ENCODE measurements at regions not wholly inside any gene's neighbourhood (a gene's known extent, or its start where the extent isn't known, plus 50 kb on each side); places are given as distances from the start of the nearest gene placed in this dataset.
A peak's percentile ranks its signal among the peaks of the same experiment; 100 is the strongest.
"Not testable (repeated sequence)": the region's sequence is repeated elsewhere in the genome, so short reads cannot be mapped to it uniquely, and the experiment has no call there.

- H3K9me3 ChIP-seq; H3K27me3 ChIP-seq; H3K4me3 ChIP-seq; in situ Hi-C loops (cut with MboI; ENCODE audit: low sequenced_read_pairs in 4 of 4); DNase-seq; H3K4me1 ChIP-seq; intact Hi-C loops (cut with DNase I; ENCODE audit: low total_unique reads); H3K36me3 ChIP-seq; ATAC-seq: not testable (repeated sequence)
- peak overlapping the region in 2 of 4 donors; percentile 29 to 77 for H3K27ac ChIP-seq
Observed at GRCh38 chr1:149635290-149635899, 51.7 kb downstream of the PPIAL4C start.

DNA sequence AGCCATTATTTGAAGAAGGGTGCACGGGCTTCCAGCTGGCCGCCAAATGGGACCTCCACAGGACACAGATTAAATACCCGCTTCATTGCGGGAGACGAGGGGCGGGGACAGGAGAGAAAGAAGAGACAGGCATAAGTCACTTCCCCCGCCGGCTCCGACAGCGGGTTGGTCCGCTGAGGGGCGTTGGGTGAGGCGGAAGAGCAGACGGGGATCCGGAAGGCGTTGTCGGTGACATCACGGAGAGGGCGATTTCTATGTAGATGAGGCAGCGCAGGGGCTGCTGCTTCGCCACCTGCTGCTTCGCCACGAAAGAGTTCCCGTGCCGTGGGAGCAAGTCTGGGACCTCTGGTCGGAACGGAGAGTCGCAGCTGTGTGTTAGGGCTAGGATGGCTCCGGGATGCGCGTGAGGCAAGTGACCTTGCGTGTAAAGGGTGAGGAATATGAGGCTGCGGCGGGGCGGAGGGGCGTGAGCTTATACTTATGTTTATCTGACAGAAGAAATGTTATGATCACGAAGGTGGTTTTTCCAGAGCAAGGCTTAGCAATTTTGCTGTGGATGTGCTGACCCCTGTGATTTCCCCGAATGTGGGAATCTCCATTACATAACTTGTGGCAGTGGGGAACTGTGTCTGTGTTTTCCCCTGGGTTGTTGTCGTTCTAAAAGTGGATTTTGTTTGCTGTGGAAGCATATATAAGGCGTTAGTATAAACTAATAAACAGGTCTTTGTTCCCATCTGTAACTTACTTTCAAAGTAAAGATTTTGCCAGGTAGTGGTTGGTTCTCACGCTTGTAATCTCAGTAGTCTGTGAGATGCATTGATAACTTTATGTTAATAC is 52.9 kb downstream of the PPIAL4C start:
- intact Hi-C loops (cut with DNase I; ENCODE audit: low total_unique reads); in situ Hi-C loops (cut with MboI; ENCODE audit: low sequenced_read_pairs in 4 of 4); H3K27me3 ChIP-seq; H3K9me3 ChIP-seq; H3K4me1 ChIP-seq; H3K36me3 ChIP-seq: not testable (repeated sequence)
- DNase-seq, result peak; percentile 73 to 83
- Histone ChIP-seq H3K27ac (peak overlapping the region; percentile 60 to 77 (median 72)), H3K4me3 (peak overlapping the region; percentile 50 to 61 (median 55))
- ATAC-seq, result peak; percentile 88
- peak in 1 of 2 donors; percentile 9 for TF ChIP-seq POLR2A (IDR thresholded peaks at IDR 0.05)

DNA sequence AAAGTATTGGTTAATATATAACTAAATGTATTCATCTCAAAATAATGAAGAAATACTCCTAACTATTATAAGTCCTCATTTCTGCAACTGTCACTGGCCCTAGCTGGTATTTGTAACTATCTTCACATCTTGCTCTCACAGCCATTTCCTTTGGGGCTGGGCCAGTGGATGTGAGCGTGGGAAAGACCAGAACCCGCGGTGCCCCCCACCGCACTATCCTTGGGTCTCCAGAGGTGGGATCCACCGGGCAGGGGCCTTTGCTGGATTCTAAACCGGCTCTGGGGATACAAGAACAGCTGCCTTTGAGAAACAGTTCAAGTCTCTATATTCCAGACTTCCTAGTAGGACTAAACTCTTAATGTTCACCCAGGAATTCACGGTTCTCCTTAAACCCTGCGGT is 54.8 kb downstream of the PPIAL4C start:
- intact Hi-C loops (cut with DNase I; ENCODE audit: low total_unique reads); H3K4me1 ChIP-seq; H3K27me3 ChIP-seq; H3K27ac ChIP-seq; H3K9me3 ChIP-seq; H3K36me3 ChIP-seq; H3K4me3 ChIP-seq; DNase-seq; in situ Hi-C loops (cut with MboI; ENCODE audit: low sequenced_read_pairs in 4 of 4); ATAC-seq: not testable (repeated sequence)

- H3K27me3 ChIP-seq; intact Hi-C loops (cut with DNase I; ENCODE audit: low total_unique reads); in situ Hi-C loops (cut with MboI; ENCODE audit: low sequenced_read_pairs in 4 of 4); H3K36me3 ChIP-seq; H3K4me3 ChIP-seq; H3K27ac ChIP-seq; ATAC-seq; H3K4me1 ChIP-seq; H3K9me3 ChIP-seq: not testable (repeated sequence)
- peak in 1 of 2 donors; percentile 10 for DNase-seq
Observed at GRCh38 chr1:149638901-149639658, 55.4 kb downstream of the PPIAL4C start.

DNA sequence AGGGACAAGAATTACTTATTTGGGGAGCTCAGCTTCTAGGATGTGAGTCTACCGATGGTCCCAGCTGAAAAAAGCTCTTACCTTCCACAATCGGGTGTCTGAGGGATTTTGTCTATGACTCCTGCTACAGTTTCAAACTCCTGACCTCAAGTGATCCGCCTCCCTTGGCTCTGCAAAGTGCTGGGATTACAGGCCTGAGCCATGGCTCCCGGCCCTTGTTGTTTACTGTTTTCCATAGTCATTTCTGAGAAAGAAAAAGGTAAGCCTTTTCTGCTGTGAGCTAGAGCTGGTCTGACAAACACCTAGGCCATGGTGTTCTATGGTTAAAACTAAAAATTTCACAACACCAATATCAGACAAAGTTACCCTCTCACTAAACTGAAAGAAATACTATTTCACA is 57.5 kb downstream of the PPIAL4C start:
- DNase-seq; H3K27me3 ChIP-seq; H3K9me3 ChIP-seq; H3K4me3 ChIP-seq; H3K27ac ChIP-seq; in situ Hi-C loops (cut with MboI; ENCODE audit: low sequenced_read_pairs in 4 of 4); H3K4me1 ChIP-seq; H3K36me3 ChIP-seq; ATAC-seq; intact Hi-C loops (cut with DNase I; ENCODE audit: low total_unique reads): not testable (repeated sequence)

DNA sequence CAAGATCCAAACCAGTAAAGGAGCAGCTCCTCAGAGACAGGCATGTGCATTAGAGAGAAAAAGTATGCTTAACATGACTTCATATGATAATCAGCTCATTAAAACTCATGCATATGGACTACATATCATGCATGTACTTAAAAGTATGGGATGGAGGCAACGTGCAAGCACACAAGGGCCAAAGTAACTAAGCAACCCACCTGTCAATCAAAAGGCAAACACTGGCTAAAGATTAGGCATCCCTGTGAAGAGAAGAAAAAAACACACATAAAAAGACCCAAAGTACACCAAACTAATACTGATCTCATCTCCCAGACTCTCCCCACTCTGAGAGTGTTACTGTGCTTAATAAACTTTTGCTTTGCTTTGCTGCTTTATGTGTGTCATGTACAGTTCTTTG is 61.2 kb downstream of the PPIAL4C start:
- H3K9me3 ChIP-seq; H3K27me3 ChIP-seq; H3K36me3 ChIP-seq; intact Hi-C loops (cut with DNase I; ENCODE audit: low total_unique reads); H3K4me3 ChIP-seq; ATAC-seq; DNase-seq; H3K4me1 ChIP-seq; H3K27ac ChIP-seq; in situ Hi-C loops (cut with MboI; ENCODE audit: low sequenced_read_pairs in 4 of 4): not testable (repeated sequence)

DNA sequence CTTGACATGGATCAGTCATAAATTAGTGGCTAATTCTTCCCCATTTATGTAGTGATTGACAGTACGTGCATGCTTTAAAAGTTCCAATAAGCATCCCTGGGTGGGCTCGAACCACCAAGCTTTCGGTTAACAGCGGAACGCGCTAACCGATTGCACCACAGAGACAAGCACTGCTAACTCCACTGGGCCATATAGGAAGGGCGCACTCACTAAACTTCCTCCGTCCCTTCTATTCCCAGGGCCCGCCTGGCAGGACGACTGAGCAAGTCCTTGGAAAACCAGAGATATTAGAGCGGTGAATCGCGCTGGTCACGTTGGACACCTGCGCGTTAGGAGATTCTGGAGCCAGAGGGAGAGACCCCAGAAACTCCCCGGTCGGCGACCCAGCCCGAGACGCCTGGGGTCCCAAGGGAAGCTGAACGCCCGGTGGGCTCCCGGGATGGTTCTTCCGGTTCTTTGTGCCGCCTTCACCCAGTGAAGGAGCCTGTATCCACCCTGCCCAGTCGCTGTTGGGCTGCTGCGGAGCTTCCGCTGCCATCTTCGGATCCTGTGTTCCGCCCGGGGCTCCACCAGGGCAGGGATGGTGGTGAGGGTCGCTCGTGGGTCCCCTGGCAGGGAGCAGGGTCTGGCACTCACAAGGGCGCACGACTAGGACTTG is 62.8 kb downstream of the PPIAL4C start:
- H3K36me3 ChIP-seq; ATAC-seq; intact Hi-C loops (cut with DNase I; ENCODE audit: low total_unique reads); H3K4me1 ChIP-seq; DNase-seq; H3K27me3 ChIP-seq; in situ Hi-C loops (cut with MboI; ENCODE audit: low sequenced_read_pairs in 4 of 4); H3K27ac ChIP-seq; H3K9me3 ChIP-seq: not testable (repeated sequence)
- H3K4me3 ChIP-seq, result peak overlapping the region in 1 of 4 donors; percentile 17

- H3K36me3 ChIP-seq; H3K27ac ChIP-seq; H3K9me3 ChIP-seq; DNase-seq; intact Hi-C loops (cut with DNase I; ENCODE audit: low total_unique reads); H3K4me1 ChIP-seq; ATAC-seq; in situ Hi-C loops (cut with MboI; ENCODE audit: low sequenced_read_pairs in 4 of 4); H3K27me3 ChIP-seq: not testable (repeated sequence)
- H3K4me3 ChIP-seq, result peak overlapping the region in 1 of 4 donors; percentile 17
Observed at GRCh38 chr1:149647018-149647373, 63.3 kb downstream of the PPIAL4C start.

DNA sequence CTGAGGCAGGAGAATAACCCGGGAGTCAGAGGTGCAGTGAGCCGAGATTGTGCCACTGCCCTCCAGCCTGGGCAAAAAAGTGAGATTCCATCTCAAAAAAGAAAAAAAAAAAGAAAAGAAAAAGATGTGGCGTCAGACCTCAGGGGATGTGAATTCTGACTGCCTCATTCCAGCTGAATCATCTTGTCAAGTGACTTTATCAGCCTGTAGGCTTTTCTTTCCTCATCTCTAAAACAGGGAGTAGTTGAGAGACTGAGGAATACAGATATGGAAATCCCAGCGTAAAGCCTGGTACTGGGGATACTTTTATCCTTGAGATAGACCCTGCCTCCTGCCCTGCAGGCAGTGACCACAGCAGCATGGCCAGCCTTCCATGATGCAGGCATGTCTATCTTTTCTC is 74.1 kb downstream of the PPIAL4C start:
- intact Hi-C loops (cut with DNase I; ENCODE audit: low total_unique reads); in situ Hi-C loops (cut with MboI; ENCODE audit: low sequenced_read_pairs in 4 of 4); H3K4me3 ChIP-seq; H3K27me3 ChIP-seq; H3K27ac ChIP-seq; ATAC-seq; H3K36me3 ChIP-seq; H3K9me3 ChIP-seq; H3K4me1 ChIP-seq; DNase-seq: not testable (repeated sequence)

- ATAC-seq; in situ Hi-C loops (cut with MboI; ENCODE audit: low sequenced_read_pairs in 4 of 4); H3K9me3 ChIP-seq: not testable (repeated sequence)
Observed at GRCh38 chr1:149658175-149658574, 74.5 kb downstream of the PPIAL4C start.

GRCh38 chr1:149664624-149665023 is 81.0 kb downstream of the PPIAL4C start:
- intact Hi-C loops (cut with DNase I; ENCODE audit: low total_unique reads); H3K4me1 ChIP-seq; H3K9me3 ChIP-seq; H3K36me3 ChIP-seq; in situ Hi-C loops (cut with MboI; ENCODE audit: low sequenced_read_pairs in 4 of 4); H3K4me3 ChIP-seq; DNase-seq; H3K27me3 ChIP-seq; H3K27ac ChIP-seq: not testable (repeated sequence)
- peak in 1 of 2 donors; percentile 36 for ATAC-seq

More at GRCh38 chr1:149658175-149658574, 74.5 kb downstream of the PPIAL4C start:
- H3K4me1 ChIP-seq; intact Hi-C loops (cut with DNase I; ENCODE audit: low total_unique reads); DNase-seq; H3K36me3 ChIP-seq; H3K4me3 ChIP-seq; H3K27me3 ChIP-seq; H3K27ac ChIP-seq: not testable (repeated sequence)
